Type B pancreatic cell (in vitro differentiated cells): ENCODE measurements at regions not wholly inside any gene's neighbourhood (a gene's known extent, or its start where the extent isn't known, plus 50 kb on each side); places are given as distances from the start of the nearest gene placed in this dataset.
"Not testable (repeated sequence)": the region's sequence is repeated elsewhere in the genome, so short reads cannot be mapped to it uniquely, and the experiment has no call there.

ENCODE experiments used
- DNase-seq: peaks from one replicate; pipeline ENCODE4 v3.0.0; 2021; ENCODE audit warnings: mixed read lengths; ENCODE audit not compliant: unreplicated experiment; ENCODE audit errors: extremely low spot score
- H3K27ac Mint-ChIP-seq: 2 replicates; pipeline ENCODE4 v1.8.0; 2021; ENCODE audit warnings: mild to moderate bottlenecking, mixed read lengths
- H3K27me3 Mint-ChIP-seq: 2 replicates; pipeline ENCODE4 v1.8.0; 2021; ENCODE audit warnings: mixed read lengths
- H3K36me3 Mint-ChIP-seq: 2 replicates; pipeline ENCODE4 v1.8.0; 2021; ENCODE audit warnings: mixed read lengths
- H3K4me1 Mint-ChIP-seq: one replicate; pipeline ENCODE4 v1.8.0; 2021; ENCODE audit warnings: mixed read lengths; ENCODE audit not compliant: unreplicated experiment
- H3K4me3 Mint-ChIP-seq: 2 replicates; pipeline ENCODE4 v1.8.0; 2021; ENCODE audit warnings: mild to moderate bottlenecking, mixed read lengths
- H3K9me3 Mint-ChIP-seq: 2 replicates; pipeline ENCODE4 v1.8.0; 2021; ENCODE audit warnings: mixed read lengths
- TF ChIP-seq, protein P1 (sequence below): fragments of 200-600 bp; sonication (generic); conservative IDR thresholded peaks from 2 replicates; pipeline ENCODE4 v1.5.0; 2021; ENCODE audit warnings: antibody characterized with exemption, mild to moderate bottlenecking

DNA sequence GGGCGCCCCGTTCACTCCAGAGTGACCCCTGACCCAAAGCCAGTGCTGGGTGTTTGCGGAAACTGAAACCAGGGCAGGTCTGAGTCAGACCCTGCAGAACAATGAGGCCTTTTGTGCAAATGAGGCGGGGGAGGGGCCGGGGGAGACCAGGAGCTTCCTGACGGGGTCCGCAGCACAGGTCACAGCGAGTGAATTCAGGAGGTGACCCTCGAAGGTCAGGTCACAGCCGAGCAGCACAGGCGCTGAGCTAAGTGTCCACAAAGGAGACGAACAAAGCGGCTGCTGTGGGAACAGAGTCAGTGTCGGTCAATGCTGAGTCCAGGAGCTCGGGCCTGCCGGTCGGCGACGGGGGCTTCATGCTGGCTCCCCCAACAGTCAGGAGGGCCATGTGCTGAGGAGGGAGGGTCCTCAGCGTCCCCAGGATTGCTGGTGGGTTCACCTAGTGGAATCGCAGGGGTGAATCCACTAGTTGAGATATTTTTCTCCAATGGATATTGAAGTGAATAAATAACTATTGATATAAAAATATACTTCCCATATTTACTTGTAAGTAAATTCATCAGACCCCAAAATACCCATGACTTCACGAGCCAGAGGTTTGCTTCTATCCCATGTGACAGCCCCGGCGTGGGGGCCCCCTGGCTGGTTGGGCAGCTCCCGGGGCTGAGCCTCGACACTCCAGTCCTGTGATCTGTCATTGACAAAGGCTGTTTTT lies 188.4 kb upstream of the SULF2 start:
- H3K4me1 Mint-ChIP-seq, result peaks cover 67% of the 10 kb centered on the region
- peak overlapping the region; percentile 42 for H3K27ac Mint-ChIP-seq
- H3K9me3 Mint-ChIP-seq, result no peaks in the 10 kb centered on the region
- peaks cover 11% of the 10 kb centered on the region for H3K27me3 Mint-ChIP-seq
- no peak for DNase-seq
- H3K4me3 Mint-ChIP-seq, result no peak overlapping the region
- TF ChIP-seq, protein P1, sequence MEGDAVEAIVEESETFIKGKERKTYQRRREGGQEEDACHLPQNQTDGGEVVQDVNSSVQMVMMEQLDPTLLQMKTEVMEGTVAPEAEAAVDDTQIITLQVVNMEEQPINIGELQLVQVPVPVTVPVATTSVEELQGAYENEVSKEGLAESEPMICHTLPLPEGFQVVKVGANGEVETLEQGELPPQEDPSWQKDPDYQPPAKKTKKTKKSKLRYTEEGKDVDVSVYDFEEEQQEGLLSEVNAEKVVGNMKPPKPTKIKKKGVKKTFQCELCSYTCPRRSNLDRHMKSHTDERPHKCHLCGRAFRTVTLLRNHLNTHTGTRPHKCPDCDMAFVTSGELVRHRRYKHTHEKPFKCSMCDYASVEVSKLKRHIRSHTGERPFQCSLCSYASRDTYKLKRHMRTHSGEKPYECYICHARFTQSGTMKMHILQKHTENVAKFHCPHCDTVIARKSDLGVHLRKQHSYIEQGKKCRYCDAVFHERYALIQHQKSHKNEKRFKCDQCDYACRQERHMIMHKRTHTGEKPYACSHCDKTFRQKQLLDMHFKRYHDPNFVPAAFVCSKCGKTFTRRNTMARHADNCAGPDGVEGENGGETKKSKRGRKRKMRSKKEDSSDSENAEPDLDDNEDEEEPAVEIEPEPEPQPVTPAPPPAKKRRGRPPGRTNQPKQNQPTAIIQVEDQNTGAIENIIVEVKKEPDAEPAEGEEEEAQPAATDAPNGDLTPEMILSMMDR, result no peak
- peaks cover 3% of the 10 kb centered on the region for H3K36me3 Mint-ChIP-seq

DNA sequence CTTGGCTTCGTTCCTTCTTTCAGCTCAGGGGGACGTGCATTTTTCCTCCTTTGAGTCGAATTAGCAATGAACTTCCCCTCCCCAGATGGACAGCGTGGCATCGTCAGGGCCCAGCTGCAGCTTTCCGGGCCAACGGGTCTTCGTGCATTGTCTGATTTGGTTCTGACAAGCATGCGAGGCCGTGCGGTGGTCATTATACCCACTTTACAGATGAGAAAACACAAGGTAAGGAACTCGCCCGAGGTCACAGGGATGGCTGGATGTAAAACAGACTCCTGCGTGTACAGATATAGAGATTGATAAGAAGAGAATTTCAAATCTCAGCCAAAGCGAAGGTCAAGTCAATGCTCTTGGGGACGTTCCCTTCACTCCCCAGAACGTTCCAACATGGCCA lies 187.6 kb upstream of the SULF2 start:
- DNase-seq, result no peak
- H3K4me1 Mint-ChIP-seq, result peaks cover 63% of the 10 kb centered on the region

DNA sequence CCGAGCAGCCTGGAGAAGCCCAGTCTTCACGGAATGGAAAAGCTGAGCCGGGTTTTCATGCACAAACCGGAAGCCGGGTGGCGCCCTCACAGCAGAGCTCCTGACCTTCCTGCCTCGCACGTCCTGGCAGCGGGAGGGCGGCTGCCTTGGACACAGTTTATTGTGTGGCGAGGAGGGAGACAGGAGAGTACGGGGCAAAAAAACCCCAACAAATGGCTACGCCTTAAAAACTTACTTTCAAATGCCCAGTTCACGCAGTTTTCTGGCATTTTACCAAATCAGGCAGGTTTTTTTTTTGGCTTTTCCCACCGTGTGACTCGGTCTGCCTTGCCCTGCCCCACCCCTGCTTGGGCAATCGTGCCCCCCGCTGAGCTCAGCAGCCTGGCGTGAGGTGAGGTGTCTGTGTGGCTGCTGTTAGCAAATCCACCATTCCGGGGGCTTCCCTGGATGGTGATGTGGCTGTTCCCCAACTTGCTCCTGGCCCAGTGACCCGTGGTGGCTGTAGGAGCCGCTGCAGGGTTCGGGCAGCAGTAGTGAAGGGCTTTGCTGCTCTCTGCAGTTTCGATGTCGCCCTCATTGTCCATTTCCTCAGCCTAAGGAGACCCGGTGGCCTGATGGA lies 187.1 kb upstream of the SULF2 start:
- Mint-ChIP-seq H3K27me3 (peaks cover 11% of the 10 kb centered on the region), H3K4me1 (peaks cover 58% of the 10 kb centered on the region), H3K27ac (peak overlapping the region; percentile 42), H3K4me3 (peak overlapping the region; percentile 34)
- H3K36me3 Mint-ChIP-seq, H3K9me3 Mint-ChIP-seq, DNase-seq: not testable (repeated sequence)
- TF ChIP-seq, protein P1, result peak; percentile 34

More for the DNA sequence above, 187.6 kb upstream of the SULF2 start:
- H3K27ac Mint-ChIP-seq, result peak overlapping the region; percentile 42
- H3K27me3 Mint-ChIP-seq, result peaks cover 11% of the 10 kb centered on the region
- H3K9me3 Mint-ChIP-seq, result no peaks in the 10 kb centered on the region
- TF ChIP-seq, protein P1, result no peak
- peak overlapping the region; percentile 34 for H3K4me3 Mint-ChIP-seq
- H3K36me3 Mint-ChIP-seq, result peaks cover 3% of the 10 kb centered on the region

DNA sequence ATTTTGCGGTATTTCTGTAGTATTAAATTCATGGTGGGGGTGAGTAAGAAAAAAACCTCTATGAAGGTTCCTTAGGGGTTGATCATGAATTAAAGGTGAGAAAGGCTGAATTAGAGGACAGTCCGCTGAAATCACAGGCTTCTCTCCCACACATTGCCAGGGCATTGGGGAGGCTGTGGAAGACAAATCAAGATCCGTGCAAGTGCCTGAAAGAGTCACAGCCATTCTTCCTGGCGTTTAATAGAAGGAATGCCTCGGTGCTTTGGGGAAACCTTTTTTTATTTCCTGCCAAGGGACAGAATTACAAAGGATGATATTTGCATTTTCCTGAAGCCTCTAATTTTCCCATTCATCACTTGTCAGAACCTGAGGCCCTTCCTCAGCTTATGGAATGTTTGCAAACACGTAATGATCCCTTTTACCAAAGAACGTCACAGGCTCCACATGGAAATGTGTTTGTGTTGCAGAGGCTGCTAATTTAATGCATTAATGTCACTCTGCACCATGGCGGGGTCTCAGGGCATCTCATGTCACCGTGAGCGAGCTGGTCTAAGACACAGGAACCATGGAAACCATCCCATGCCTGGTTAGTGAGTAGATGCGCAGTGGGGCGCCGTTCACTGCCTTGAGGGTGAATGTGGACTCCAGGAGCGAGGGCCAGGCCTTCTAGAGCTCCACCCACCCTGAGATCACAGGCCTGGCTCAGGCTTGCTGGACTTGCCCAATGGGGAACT lies 185.9 kb upstream of the SULF2 start:
- Mint-ChIP-seq H3K27ac (no peak overlapping the region), H3K4me3 (peak overlapping the region; percentile 54), H3K27me3 (peaks cover 17% of the 10 kb centered on the region), H3K9me3 (no peaks in the 10 kb centered on the region), H3K4me1 (peaks cover 49% of the 10 kb centered on the region), H3K36me3 (peaks cover 3% of the 10 kb centered on the region)
- TF ChIP-seq, protein P1, result no peak
- DNase-seq, result no peak

DNA sequence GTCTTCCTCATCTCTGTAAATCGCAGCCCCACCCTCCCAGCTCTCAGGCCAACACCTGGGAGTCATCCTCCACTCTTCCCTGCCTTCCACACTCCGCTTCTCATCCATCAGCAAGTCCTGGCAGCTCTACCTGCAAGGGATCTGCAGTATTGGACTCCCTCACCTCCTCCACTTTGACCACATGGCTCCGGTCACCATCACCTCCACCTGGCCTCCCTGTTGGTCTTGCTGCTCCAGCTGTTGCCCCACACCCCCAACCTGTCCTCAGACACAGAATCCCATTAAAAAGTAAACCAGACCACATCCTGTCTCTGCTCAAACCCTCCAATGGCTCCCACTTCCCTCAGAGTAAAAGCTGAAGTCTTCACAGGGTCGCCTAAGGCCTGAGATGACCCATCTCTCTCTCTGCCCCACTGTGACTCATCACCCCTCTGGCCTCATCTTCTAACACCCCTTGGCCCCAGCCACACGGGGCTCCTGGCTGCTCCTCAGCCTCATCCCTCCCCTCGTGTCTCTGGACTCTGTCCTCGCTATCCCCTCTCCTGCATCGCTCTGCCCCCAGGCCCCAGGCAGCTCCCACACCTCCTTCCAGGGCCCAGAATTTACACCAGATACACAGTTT lies 185.1 kb upstream of the SULF2 start:
- Mint-ChIP-seq H3K9me3 (no peaks in the 10 kb centered on the region), H3K27me3 (peaks cover 16% of the 10 kb centered on the region), H3K4me3 (peak overlapping the region; percentile 15), H3K27ac (peak overlapping the region; percentile 60), H3K4me1 (peaks cover 46% of the 10 kb centered on the region), H3K36me3 (peaks cover 3% of the 10 kb centered on the region)
- TF ChIP-seq, protein P1, result no peak
- no peak for DNase-seq
